GM18868 (cell line): ENCODE measurements at regions not wholly inside any gene's neighbourhood (a gene's known extent, or its start where the extent isn't known, plus 50 kb on each side); places are given as distances from the start of the nearest gene placed in this dataset.

Experiments used
- ATAC-seq: cut with Tn5 transposase; IDR thresholded peaks from one replicate; pipeline ENCODE4 v1.9.1; 2021; ENCODE audit warnings: mild to moderate bottlenecking, moderate library complexity; ENCODE audit not compliant: unreplicated experiment

DNA sequence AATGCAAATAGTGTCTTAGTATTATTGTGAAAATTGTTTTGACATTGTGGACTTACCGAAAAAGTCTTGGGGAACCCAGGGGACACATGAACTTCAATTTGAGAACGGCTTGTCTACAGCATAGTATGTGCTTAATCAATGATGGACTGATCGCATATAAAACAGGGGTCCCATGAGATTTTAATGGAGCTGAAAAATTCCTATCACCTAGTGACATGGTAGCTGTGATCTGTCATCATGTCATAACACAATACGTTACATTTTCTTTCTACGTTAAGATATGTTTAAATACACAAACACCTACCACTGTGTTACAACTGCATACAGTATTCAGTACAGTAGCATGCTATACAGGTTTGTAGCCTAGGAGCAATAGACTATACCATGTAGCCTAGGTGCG lies 153.3 kb upstream of the FOXD3 start:
- no peak for ATAC-seq

DNA sequence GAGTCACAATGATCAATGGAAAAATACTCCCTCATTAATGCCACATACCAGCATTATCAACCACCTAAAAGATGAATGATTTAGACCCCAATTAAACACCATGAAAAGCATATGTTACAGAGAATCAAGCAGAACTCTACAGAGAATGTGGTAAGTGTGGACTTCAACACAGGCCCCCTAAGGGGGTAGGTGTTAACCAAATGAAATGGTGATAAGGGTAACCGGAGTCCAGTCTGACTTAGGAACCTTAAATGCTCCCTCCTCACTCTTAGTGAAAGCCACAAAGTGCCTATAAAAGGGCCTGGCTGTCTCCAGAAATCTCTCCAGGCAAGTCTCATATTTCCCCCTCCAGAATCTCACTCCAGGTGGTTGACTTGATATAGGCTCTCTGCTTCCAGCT lies 149.2 kb upstream of the FOXD3 start:
- ATAC-seq = no peak

DNA sequence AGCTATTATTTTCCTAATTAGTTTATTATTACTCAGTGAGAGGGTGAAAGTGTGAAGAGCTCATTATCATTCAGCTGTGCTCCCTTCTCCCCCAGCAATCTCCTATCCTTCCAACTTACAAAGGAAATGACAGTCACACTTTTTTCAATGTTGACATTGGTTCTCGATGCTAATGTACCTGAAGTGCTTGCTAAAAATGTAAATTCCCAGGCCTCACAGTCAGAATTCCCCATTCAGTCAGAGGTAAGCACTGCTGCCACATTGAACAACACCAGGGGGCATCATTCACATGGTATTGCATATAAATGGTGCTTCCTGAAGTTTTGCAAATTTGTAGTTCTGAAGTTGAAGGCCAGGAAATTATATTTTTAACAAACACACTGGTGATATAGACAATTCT lies 132.7 kb upstream of the FOXD3 start:
- ATAC-seq = no peak

DNA sequence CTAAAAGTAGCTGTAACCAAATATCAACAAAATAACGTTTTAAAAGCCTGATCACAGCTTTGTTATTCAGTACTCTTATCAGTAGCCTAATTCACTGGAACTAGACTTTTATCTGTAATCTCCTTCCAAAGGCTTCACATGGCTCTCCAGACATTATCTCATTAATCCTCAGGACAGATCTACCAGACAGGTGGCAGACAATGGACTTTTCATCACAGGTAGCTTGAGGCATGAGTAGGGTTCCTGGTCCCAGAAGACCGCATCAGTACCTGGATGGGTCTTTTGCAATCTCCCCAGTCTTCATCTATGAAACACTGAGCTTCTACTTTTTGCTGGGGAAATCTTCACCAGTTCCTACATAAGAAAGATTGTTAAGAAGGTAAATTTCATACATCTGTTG lies 132.2 kb upstream of the FOXD3 start:
- ATAC-seq = no peak

DNA sequence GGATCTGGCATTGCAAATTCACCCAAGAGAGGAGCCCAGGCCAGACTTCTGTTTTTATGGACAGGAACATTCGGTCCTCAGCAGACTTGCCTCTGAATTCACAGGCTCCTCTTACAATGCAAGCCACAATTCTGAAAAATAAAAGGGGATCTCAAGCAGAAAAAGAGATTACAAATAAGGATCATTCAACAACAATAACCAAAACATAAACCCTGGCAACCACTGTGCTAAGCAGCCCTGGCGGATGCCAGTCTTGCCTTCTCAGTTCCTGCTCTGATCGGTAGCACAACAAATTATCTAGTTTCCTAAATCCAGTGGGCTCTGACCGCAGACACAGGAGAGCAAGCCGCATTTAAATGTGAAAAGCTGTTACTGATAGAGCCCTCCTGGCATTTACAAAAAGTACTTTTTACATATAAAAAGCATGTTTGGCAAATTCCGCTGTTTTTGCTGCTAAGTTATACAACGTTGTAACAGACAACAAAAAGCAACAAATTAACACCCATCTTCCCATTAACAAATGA lies 123.4 kb upstream of the FOXD3 start:
- no peak for ATAC-seq

DNA sequence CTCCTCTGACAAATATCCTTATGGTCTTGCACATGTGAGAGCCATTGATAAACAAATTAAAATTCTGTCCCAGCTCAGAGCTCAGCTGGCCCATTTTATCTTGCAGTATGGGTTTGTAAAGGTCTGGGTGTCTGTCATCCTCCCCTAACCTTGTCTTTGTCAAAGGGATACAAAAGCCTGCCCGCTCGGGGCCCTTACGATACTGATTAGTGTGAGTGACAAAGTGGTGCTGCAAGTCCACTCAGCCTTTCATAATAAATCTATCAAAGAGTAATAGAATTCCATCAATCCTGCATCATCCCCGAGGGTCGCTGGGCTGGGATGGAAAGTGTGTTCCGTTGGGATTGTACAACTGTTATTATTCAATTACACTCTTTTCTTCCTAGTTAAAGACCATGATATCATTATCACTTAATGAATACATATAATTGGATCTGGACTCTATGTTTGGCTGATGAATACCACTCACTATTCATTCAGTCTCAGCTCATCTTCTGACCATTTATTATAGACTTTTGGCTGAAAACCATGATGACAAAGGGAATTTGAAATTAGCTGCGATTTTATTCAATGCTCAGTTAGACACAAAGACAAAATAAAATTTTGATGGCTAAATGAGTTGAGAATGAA lies 122.5 kb upstream of the FOXD3 start:
- no peak for ATAC-seq

DNA sequence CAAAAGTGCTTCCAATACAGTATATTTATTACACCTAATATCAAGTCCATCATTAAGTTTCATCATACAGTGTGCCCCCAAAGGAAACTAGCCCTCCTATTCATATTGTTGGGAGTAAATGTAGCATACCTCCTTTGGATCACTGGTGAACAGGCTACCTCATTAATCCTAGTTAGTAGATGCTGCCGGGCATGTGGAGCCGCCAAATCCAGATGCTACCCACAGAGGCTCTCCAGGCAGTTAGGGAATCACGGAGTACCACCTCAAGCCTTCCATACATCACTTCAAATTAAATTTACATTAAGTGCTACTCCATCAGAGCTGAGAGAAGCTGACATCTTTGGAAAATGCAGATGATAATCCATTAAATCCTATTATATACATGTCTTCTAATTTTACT lies 121.7 kb upstream of the FOXD3 start:
- ATAC-seq = no peak

DNA sequence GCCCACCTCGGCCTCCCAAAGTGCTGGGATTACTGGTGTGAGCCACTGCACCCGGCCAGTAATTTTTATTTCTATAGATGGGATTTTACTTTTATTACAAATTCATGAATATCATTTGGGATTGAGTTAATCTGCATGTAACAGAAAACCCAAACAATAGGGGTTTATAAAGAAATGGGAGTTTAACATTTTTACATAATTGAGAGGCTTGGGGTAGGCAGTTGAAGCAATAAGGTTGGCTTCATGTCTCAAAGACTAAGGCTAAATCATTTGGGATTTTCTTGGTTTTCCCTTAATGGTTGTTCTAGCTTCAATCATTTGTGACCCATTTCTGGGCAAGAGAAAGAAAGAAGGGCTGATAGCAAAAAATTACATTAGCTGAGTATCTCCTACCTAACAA lies 118.7 kb upstream of the FOXD3 start:
- ATAC-seq = no peak

DNA sequence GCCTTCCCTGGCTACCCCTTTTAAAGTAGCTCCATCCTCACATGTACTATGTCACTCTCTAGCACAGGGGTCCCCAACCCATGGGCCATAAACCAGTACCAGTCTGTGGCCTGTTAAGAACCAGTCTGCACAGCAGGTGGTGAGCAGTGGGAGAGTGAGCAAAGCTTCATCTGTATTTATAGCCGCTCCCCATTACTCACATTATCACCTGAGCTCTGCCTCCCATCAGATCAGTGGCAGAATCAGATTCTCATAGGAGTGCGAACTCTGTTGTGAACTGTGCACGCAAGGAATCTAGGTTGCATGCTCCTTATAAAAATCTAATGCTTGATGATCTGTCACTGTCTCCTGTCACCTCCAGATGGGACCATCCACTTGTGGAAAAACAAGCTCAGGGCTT lies 116.6 kb upstream of the FOXD3 start:
- ATAC-seq = no peak

DNA sequence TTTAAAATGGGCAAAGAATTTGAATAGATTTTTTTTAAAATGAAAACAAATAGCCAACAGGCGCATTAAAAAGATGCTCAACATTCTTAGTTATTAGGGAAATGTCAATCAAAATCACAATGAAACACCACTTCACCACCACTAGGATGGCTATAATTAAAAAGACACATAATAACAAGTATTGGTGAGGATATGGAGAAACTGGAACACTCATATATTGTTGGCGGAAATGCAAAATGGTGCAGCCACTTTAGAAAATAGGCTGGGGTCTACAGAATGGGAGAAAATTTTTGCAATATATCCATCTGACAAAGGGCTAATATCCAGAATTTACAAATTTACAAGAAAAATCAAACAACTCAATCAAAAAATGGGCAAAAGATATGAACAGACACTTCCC lies 107.8 kb upstream of the FOXD3 start:
- no peak for ATAC-seq

DNA sequence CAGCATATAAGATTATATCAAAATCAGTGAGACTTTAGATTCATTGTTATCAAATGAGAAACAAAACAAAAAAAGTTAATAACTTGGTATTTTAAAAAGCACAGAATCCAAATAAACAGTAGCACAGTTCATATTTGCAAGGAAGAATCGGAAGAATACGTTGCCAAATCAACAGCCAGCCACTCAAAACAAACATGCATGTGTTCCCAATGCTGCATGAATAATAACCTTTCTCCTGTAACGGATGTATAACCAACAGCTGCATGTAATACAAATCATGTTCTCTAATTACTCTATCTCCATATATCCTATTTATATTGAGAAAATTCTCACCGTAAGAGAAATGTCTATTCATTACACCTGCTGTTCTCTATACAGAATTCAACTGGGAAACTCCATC lies 98.9 kb upstream of the FOXD3 start:
- ATAC-seq = no peak

DNA sequence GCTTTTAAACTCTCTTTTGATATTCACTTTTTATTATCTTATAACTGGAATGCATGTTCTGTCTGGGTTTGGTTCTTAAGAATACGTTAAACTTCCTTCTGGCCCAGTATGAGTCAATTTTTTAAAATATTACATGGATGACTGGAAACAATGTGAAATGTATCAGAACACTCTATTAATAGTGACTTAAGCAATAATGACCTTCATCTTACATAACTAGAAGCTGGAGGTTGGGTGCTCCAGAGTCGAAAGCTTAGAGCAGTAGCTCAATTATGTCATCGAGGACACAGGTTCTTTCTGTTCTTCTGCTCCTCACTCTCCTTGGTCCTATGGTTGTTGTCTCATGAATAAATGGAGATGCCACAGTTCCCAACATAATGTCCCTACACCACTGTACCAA lies 91.6 kb upstream of the FOXD3 start:
- ATAC-seq = no peak

DNA sequence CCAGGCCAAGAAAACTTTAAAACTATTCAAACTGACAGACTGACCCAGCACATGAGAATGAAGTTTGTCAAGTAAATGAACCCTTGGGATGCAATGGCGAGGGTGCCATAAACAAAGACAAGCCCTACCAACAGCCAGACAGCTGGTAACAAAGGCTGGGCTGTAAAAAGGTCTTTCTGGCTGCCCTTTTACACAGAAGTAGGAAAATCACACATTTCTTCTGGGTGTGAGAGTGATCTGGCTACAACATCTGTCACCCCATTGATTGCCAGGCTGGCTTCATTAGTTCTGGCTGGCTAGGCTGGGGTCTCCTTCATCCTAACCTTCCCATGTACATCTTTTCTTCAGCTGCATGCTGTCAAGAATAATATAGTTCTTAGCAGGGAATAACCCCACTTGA lies 83.6 kb upstream of the FOXD3 start:
- no peak for ATAC-seq

DNA sequence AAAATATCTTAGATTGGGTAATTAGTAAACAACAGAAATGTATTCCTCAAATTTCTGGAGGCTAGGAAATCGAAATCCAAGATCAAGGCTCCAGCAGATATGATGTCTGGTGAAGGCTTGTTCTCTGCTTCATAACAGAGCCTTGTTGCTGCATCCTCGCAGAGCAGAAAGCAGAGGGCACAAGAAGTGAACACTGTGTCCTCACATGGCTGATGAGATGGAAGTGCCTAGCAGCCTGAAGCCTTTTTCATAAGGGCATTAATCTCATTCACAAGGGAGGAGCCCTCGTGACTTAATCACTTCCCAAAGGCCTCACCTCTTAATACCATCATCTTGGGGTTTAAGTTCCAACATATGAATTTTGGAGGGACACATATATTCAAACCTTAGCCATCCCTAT lies 77.2 kb upstream of the FOXD3 start:
- no peak for ATAC-seq

DNA sequence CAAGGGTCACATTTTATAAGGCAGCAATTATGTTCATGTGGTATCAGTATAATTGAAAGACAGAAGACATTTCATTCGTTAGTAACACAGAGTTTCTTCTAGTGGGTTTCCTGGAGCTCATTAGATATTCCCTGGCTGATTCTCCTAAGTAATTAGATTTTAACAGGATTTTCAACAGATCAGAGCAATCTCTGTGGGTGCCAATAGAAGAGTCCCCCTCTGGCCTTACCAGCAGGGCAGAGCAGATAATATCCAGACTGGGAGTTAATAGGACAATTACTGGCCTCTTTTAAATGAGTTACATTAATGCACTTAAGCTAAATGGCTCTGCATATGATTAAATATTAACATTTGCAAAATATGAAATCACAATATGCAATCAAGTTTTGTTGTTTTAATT lies 74.2 kb upstream of the FOXD3 start:
- ATAC-seq = no peak

DNA sequence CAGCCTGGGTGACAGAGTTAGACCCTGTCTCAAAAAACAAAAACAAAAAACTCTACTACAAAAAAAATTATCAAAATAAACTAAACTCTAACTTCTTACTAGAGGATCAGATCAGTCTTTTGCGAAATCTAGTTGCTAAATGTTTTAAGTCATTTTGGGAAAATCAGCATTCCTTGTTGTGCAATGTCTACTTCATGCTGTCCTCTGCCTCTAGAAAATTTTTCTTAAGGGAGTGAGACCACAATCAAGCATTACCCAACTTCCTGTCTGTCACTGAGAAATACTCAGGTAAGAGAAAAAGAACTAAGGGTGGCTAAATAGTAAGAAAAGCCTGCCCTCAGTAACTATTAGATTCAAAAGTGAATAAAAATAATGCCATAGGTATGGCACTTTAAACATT lies 67.2 kb upstream of the FOXD3 start:
- ATAC-seq = no peak

DNA sequence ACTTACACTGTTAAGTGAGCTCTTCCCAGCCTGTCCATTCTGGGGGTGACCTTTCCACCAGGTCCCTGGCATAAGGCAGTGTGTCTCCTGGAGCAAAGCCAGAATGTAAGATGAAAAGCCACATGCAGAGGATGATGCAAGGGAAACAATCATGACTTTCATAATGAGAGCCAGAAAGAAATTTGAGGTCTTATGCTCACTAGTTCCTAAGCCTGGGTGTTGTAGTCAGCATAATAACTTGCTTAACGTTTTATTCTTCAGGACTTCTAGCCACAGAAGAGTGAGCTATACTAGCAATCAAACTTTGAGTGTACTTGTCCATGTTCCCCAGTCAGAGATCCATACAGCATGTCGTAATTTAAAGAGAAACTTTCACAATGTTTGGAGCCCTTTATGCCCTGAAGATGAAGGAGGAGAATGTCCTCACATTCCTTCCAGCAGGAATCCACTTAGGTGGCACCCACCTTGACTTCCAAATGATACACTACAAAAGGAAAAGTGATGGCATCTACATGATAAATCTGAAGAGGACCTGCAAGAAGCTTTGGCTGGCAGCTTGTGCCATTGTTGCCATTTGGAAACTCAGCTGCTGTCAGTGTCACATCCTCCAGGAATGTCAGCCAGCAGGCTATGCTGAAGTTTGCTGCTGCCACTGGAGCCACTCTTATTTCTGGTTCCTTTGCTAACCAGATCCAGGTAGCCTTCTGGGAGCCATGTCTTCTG lies 60.5 kb upstream of the FOXD3 start:
- no peak for ATAC-seq

DNA sequence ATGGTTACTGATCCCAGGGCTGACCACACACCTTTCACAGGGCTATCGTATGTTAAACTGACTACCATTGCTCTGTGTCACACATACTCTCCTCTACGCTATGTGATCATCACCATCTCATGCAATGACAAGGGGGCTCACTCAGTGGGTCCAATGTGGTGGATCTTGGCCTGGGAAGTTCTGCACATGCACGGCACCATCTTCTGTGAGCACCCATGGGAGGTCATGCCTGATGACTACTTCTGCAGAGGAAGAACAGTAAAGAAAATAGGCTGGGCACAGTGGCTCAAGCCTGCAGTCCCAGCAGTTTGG lies 60.0 kb upstream of the FOXD3 start:
- ATAC-seq = no peak

DNA sequence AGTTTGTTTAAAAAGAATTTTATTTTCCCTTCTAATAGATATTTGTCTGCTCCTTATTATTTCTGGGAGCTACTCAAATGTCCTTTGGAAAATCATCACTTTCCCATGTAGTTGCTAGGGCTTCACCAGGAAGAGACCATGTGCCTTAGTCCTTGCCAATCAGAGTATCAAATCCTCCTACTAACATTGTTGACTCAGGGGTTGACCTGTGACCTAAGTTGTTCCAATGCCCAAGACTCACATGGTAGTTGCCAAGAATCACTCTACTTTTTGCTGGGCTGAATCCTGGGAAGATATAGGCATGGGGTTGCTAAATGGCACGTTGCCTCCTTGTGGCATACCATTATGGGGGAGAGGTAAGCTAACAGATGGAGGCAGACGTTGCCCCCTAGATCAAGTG lies 58.2 kb upstream of the FOXD3 start:
- no peak for ATAC-seq

DNA sequence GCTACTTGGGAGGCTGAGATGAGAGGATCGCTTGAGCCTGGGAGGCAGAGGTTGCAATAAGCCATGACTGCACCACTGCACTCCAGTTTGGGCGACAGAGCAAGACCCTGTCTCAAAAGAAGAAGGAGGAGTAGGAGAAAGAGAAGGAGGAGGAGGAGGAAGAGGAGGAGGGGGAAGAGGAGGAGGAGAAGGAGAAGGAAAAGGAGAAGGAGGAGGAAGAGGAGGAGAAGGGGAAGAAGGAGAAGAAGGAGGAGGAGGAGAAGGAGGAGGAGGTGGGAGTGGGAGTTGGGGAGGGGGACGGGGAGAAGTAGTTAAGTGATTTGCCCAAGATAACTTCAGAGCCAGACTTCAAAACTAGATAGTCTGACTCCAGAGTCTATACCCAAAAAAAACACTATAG lies 55.5 kb upstream of the FOXD3 start:
- no peak for ATAC-seq

DNA sequence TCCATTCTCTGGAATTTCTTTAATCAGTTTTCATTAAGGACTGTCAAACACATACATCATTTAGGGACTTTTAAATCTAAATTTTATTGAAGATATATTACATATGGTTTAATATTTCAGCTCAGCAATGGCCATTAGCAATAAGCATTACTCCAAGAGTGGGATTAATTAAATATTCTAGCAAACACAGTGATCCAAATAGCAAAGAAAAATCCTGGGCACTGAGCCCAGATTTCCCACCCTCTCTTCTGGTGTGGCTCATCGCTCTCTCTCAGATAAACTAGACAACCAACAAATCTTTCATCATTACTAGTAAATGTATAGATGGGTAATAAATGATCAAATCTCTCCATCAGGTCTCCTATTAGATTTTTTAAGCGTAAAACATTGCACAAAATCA lies 53.5 kb upstream of the FOXD3 start:
- ATAC-seq = no peak

DNA sequence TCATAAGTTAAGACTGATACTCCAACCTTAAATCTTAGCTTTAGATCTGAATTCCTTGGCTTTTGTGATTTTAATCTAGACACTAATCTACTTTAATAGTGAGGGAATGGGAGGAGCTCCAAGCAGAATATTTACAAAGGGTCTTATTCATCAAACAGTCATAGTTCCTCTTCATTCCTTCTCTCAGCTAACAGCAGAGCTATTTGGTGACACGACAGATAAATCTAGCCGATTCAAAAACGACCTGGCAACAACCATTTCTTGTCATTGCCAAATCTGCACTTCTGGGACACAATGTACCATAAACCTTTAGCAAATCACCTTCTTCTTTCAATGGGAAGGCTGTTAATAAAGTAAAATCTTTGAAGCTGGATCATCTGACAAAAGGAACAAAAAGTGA lies 52.8 kb upstream of the FOXD3 start:
- ATAC-seq = no peak
